H1 (cell line): ENCODE measurements at regions not wholly inside any gene's neighbourhood (a gene's known extent, or its start where the extent isn't known, plus 50 kb on each side); places are given as distances from the start of the nearest gene placed in this dataset.

Experiments used
- CTCF ChIA-PET: fragments of 300-600 bp; sonication (Branson Sonifier 250); formaldehyde crosslinking; loops from one replicate; lab custom pipeline; 2021; ENCODE audit not compliant: partially characterized antibody; lab: Charles Lee
- POLR2A ChIA-PET: fragments of 300-600 bp; sonication (Branson Sonifier 250); formaldehyde crosslinking; loops from one replicate; lab custom pipeline; 2021; ENCODE audit warnings: inconsistent platforms; ENCODE audit not compliant: partially characterized antibody; lab: Charles Lee
- DNase-seq, 2 experiments: peaks; one replicate each; pipeline versions ENCODE4 v3.0.0 to v3.0.0-alpha.2; 2010 to 2022; ENCODE audit warnings: low spot score in 2 of 2, low read depth in 1 of 2, mixed read lengths in 1 of 2
- FAIRE-seq: peaks from 2 replicates; lab custom pipeline; 2011; peaks lifted over from hg19 to GRCh38; lab: Jason Lieb, UNC
- H2AFZ ChIP-seq: 2 replicates; pipeline ENCODE4 v1.8.1; 2012; ENCODE audit warnings: low read length, inconsistent platforms
- H2AK5ac ChIP-seq: 2 replicates; pipeline ENCODE4 v1.6.1; 2013; ENCODE audit warnings: low read depth, low read length
- H2BK120ac ChIP-seq: replicated peaks from 2 replicates; pipeline ENCODE3; 2013; ENCODE audit warnings: low read depth, low read length, inconsistent platforms
- H2BK12ac ChIP-seq: 2 replicates; pipeline ENCODE4 v1.6.1; 2013; ENCODE audit warnings: low read depth, low read length
- H2BK15ac ChIP-seq: 2 replicates; pipeline ENCODE4 v1.6.1; 2013; ENCODE audit warnings: low read length
- H2BK20ac ChIP-seq: 2 replicates; pipeline ENCODE4 v1.6.1; 2013; ENCODE audit warnings: low read length
- H2BK5ac ChIP-seq: 2 replicates; pipeline ENCODE4 v1.6.1; 2013; ENCODE audit warnings: low read depth, low read length
- H3K14ac ChIP-seq: 2 replicates; pipeline ENCODE4 v1.6.1; 2013; ENCODE audit warnings: inconsistent platforms; ENCODE audit not compliant: insufficient read length
- H3K18ac ChIP-seq: 2 replicates; pipeline ENCODE4 v1.6.1; 2013; ENCODE audit warnings: low read length; ENCODE audit errors: extremely low read depth
- H3K23ac ChIP-seq: 2 replicates; pipeline ENCODE4 v1.6.1; 2013; ENCODE audit warnings: inconsistent platforms; ENCODE audit not compliant: insufficient read length
- H3K23me2 ChIP-seq: 2 replicates; pipeline ENCODE4 v1.6.1; 2013; ENCODE audit warnings: low read depth, low read length
- H3K27ac ChIP-seq: 2 replicates; pipeline ENCODE4 v1.6.1; 2011; ENCODE audit warnings: low read depth, low read length, inconsistent platforms
- H3K27me3 ChIP-seq, 4 experiments: replicated peaks in 1 of 4; 1 replicate in 1 of 4; 2 replicates in 3 of 4; pipeline versions ENCODE4 v1.6.1 to v1.8.1; 2011 to 2013; ENCODE audit warnings: low read length in 3 of 4, mild to moderate bottlenecking in 3 of 4, inconsistent platforms in 2 of 4, mixed read lengths in 2 of 4, moderate library complexity in 1 of 4; ENCODE audit not compliant: control insufficient read depth in 3 of 4, insufficient read depth in 3 of 4; ENCODE audit errors: extremely low read depth in 1 of 4
- H3K36me3 ChIP-seq, 4 experiments: 2 replicates each; pipeline versions ENCODE4 v1.6.1 to v1.8.1; 2011 to 2013; ENCODE audit warnings: mild to moderate bottlenecking in 4 of 4, low read length in 3 of 4, moderate library complexity in 2 of 4, control low read depth in 1 of 4, inconsistent platforms in 1 of 4; ENCODE audit not compliant: insufficient read depth in 4 of 4, control insufficient read depth in 2 of 4
- H3K4ac ChIP-seq: replicated peaks from 2 replicates; pipeline ENCODE3; 2013; ENCODE audit warnings: low read length, low read depth, mixed read lengths, inconsistent platforms; ENCODE audit not compliant: insufficient read length
- H3K4me1 ChIP-seq, 4 experiments: replicated peaks in 1 of 4; 1 replicate in 1 of 4; 2 replicates in 3 of 4; pipeline versions ENCODE4 v1.6.1 to v1.8.1; 2011 to 2013; ENCODE audit warnings: low read length in 3 of 4, inconsistent platforms in 2 of 4, mixed read lengths in 1 of 4; ENCODE audit not compliant: insufficient read depth in 4 of 4, control insufficient read depth in 3 of 4
- H3K4me2 ChIP-seq, 2 experiments: 2 replicates each; pipeline versions ENCODE4 v1.6.1 to v1.8.1; 2011 to 2013; ENCODE audit warnings: low read depth in 2 of 2, low read length in 2 of 2, control low read depth in 1 of 2, inconsistent platforms in 1 of 2, mild to moderate bottlenecking in 1 of 2; ENCODE audit not compliant: insufficient read depth in 1 of 2
- H3K4me3 ChIP-seq, 4 experiments: fragments of 200-600, 300-600 bp in 1 of 4; sonication (generic), shearing (Covaris generic), sonication (Bioruptor Twin) in 1 of 4; 2 replicates each; pipeline versions ENCODE4 v1.5.1 to v1.8.1; 2011 to 2016; ENCODE audit warnings: low read length in 4 of 4, low read depth in 3 of 4, control low read depth in 2 of 4, inconsistent platforms in 2 of 4, mild to moderate bottlenecking in 2 of 4, mixed read lengths in 1 of 4, moderate library complexity in 1 of 4; ENCODE audit not compliant: insufficient read depth in 2 of 4; ENCODE audit errors: extremely low read depth in 1 of 4
- H3K56ac ChIP-seq: replicated peaks from 2 replicates; pipeline ENCODE3; 2013; ENCODE audit warnings: low read depth, mild to moderate bottlenecking, mixed read lengths, low read length, inconsistent platforms; ENCODE audit not compliant: insufficient read length
- H3K79me1 ChIP-seq: 2 replicates; pipeline ENCODE4 v1.6.1; 2013; ENCODE audit warnings: low read depth, low read length, control low read depth
- H3K79me2 ChIP-seq, 2 experiments: 2 replicates each; pipeline versions ENCODE4 v1.6.1 to v1.8.1; 2012 to 2013; ENCODE audit warnings: low read length in 2 of 2, mild to moderate bottlenecking in 2 of 2, inconsistent platforms in 1 of 2; ENCODE audit not compliant: insufficient read depth in 2 of 2, control insufficient read depth in 1 of 2
- H3K9ac ChIP-seq, 4 experiments: replicated peaks in 1 of 4; 1 replicate in 1 of 4; 2 replicates in 3 of 4; pipeline versions ENCODE4 v1.6.1 to v1.8.1; 2011 to 2013; ENCODE audit warnings: low read depth in 3 of 4, low read length in 3 of 4, control low read depth in 2 of 4, mild to moderate bottlenecking in 2 of 4, moderate library complexity in 2 of 4, inconsistent platforms in 1 of 4; ENCODE audit errors: extremely low read depth in 1 of 4
- H3K9me3 ChIP-seq, 2 experiments: 2 replicates each; pipeline versions ENCODE4 v1.6.1 to v1.8.1; 2012 to 2013; ENCODE audit warnings: mild to moderate bottlenecking in 2 of 2, moderate library complexity in 2 of 2, control low read depth in 1 of 2, inconsistent platforms in 1 of 2, low read depth in 1 of 2, low read length in 1 of 2, mixed read lengths in 1 of 2; ENCODE audit not compliant: insufficient read depth in 2 of 2
- H4K20me1 ChIP-seq, 2 experiments: replicated peaks in 1 of 2; 2 replicates each; pipeline versions ENCODE3 to v1.8.1; 2011 to 2013; ENCODE audit warnings: inconsistent platforms in 2 of 2, low read length in 2 of 2, mild to moderate bottlenecking in 1 of 2; ENCODE audit not compliant: insufficient read depth in 2 of 2, control insufficient read depth in 1 of 2
- H4K5ac ChIP-seq: 2 replicates; pipeline ENCODE4 v1.6.1; 2013; ENCODE audit warnings: low read length, low read depth, mixed read lengths, inconsistent platforms; ENCODE audit not compliant: insufficient read length
- H4K8ac ChIP-seq: 2 replicates; pipeline ENCODE4 v1.8.0; 2013; ENCODE audit warnings: mild to moderate bottlenecking, moderate library complexity, low read length, inconsistent platforms; ENCODE audit not compliant: insufficient read depth; ENCODE audit errors: extremely low read depth
- H4K91ac ChIP-seq: replicated peaks from 2 replicates; pipeline ENCODE3; 2013; ENCODE audit warnings: low read length, mixed read lengths, inconsistent platforms; ENCODE audit not compliant: insufficient read length
- BACH1 ChIP-seq: IDR thresholded peaks from 2 replicates; pipeline ENCODE4 v1.6.1; 2012; ENCODE audit warnings: low read length, improper control_type of control experiment
- BRCA1 ChIP-seq: IDR thresholded peaks from 2 replicates; pipeline ENCODE4 v1.6.1; 2012; ENCODE audit warnings: low read depth, low read length, improper control_type of control experiment
- CBX5 ChIP-seq: fragments of 300-800, 300-1000 bp; sonication (generic); IDR thresholded peaks from 2 replicates; pipeline ENCODE4 v1.7.1; 2016; ENCODE audit warnings: antibody characterized with exemption, low read length, low read depth
- CBX8 ChIP-seq: fragments of 300-800, 300-1000 bp; sonication (generic); IDR thresholded peaks from 2 replicates; pipeline ENCODE4 v1.7.1; 2016; ENCODE audit warnings: low read depth, low read length, borderline replicate concordance
- CHD2 ChIP-seq: IDR thresholded peaks from 2 replicates; pipeline ENCODE4 v1.6.1; 2012; ENCODE audit warnings: low read length, improper control_type of control experiment
- GTF2F1 ChIP-seq: IDR thresholded peaks from 2 replicates; pipeline ENCODE4 v1.6.1; 2012; ENCODE audit warnings: low read depth, low read length, improper control_type of control experiment, borderline replicate concordance
- KDM4A ChIP-seq: IDR thresholded peaks from one replicate; pipeline ENCODE4 v1.7.1; 2012; ENCODE audit warnings: low read depth, mild to moderate bottlenecking, moderate library complexity, low read length, inconsistent platforms; ENCODE audit not compliant: severe bottlenecking
- MAFK ChIP-seq: IDR thresholded peaks from 2 replicates; pipeline ENCODE4 v1.6.1; 2012; ENCODE audit warnings: low read depth, mild to moderate bottlenecking, improper control_type of control experiment, low read length
- SP2 ChIP-seq: IDR thresholded peaks from 2 replicates; pipeline ENCODE4 v1.6.1; 2012; ENCODE audit warnings: mild to moderate bottlenecking, low read length, inconsistent platforms
- SRF ChIP-seq: IDR thresholded peaks from 2 replicates; pipeline ENCODE4 v1.6.1; 2011; ENCODE audit warnings: mild to moderate bottlenecking, low read depth, low read length, moderate library complexity
- YY1 ChIP-seq: IDR thresholded peaks from 2 replicates; pipeline ENCODE4 v1.6.1; 2011; ENCODE audit warnings: low read depth, mild to moderate bottlenecking, low read length
- ZNF274 ChIP-seq: IDR thresholded peaks from 2 replicates; pipeline ENCODE4 v1.7.0; 2012; ENCODE audit warnings: low read length, borderline replicate concordance; ENCODE audit errors: extremely low read depth
- WGBS, 2 experiments: shearing (Covaris generic) in 1 of 2; methylation state at CpG; one replicate each; pipeline versions ENCODE4 v1.1.6 to v1.1.7; 2013 to 2015; ENCODE audit warnings: low lambda C conversion rate in 2 of 2, mixed read lengths in 2 of 2, inconsistent platforms in 1 of 2, low coverage in 1 of 2, missing lambda C conversion rate in 1 of 2; ENCODE audit not compliant: insufficient replicate concordance in 2 of 2, insufficient coverage in 1 of 2, insufficient read length in 1 of 2; ENCODE audit errors: extremely low coverage in 1 of 2, missing lambda C conversion rate in 1 of 2; 5-methylcytosine and 5-hydroxymethylcytosine counted together
- TF ChIP-seq, protein P1 (sequence below): IDR thresholded peaks from 2 replicates; pipeline ENCODE4 v1.6.1; 2012; ENCODE audit warnings: inconsistent platforms
- TF ChIP-seq, protein P2 (sequence below): IDR thresholded peaks from 2 replicates; pipeline ENCODE4 v1.6.1; 2011; ENCODE audit warnings: low read depth, mild to moderate bottlenecking, low read length; ENCODE audit not compliant: insufficient read depth

DNA sequence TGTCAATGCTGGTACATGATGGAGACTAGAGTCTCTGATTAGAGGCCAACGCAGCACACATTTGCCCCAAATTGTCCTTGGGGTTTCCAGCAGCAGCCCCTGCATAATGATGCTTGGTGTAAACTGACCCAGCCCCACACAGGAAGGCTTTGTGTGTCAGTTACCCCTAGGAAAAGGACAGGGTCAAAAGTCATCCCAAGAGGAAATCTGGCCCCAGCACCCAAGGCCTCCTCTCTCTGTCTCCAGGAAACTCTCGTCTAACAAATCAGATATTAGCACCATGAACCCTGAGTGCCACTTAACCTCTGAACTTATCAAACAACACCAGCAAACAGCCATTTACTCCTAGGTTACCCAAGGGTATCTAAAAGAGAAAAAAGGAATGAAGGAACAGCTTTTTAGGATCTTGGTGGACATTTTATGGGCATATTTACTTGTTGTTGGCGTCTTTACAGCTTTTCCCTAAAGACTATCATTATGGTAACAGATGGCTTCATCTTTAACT is 84.5 kb downstream of the PSMG1 start:
- Histone ChIP-seq H3K9me3 (no peaks in the 10 kb centered on the region), H3K36me3 (no peaks in the 10 kb centered on the region), H2AK5ac (no peak overlapping the region), H3K23ac (no peak overlapping the region), H3K56ac (no peak overlapping the region), H2BK15ac (no peak overlapping the region), H3K4me2 (no peak overlapping the region), H3K4me3 (no peak overlapping the region), H2BK120ac (no peak overlapping the region), H3K14ac (no peak overlapping the region), H3K4me1 (peaks cover 0 to 7% (median 0%) of the 10 kb centered on the region in 4 experiments; a peak in 1 of 7 replicates), H2BK5ac (no peak overlapping the region), H4K5ac (no peak overlapping the region), H2AFZ (no peak overlapping the region), H3K27ac (no peak overlapping the region), H2BK12ac (no peak overlapping the region), H3K9ac (no peak overlapping the region), H3K4ac (no peak overlapping the region), H3K18ac (no peak overlapping the region), H2BK20ac (no peak overlapping the region), H4K91ac (no peak overlapping the region), H4K8ac (no peak overlapping the region), H4K20me1 (no peaks in the 10 kb centered on the region), H3K27me3 (no peaks in the 10 kb centered on the region), H3K23me2 (no peaks in the 10 kb centered on the region; the same call in 1 of the 2 replicates), H3K79me1 (no peaks in the 10 kb centered on the region), H3K79me2 (no peaks in the 10 kb centered on the region)
- WGBS, 2 experiments: 81% methylated on average over 3 of the region's 3 CpGs; no CpG with 5 or more reads in 1 of the 2 experiments
- DNase-seq: no peak
- no peak for FAIRE-seq
- POLR2A ChIA-PET: interaction anchor here (0.6 to 1.1 kb wide), 2 partner anchors 14 to 85 kb away, joined by 3 read pairs; no protein-coding TSS in a partner anchor
- CTCF ChIA-PET: interaction anchor here (1.4 to 1.6 kb wide), 2 partner anchors 10 to 12 kb away, joined by 3 read pairs; no protein-coding TSS in a partner anchor
- TF ChIP-seq BRCA1: no peak
- TF ChIP-seq CBX5: no peak
- TF ChIP-seq BACH1: no peak
- TF ChIP-seq, protein P1, sequence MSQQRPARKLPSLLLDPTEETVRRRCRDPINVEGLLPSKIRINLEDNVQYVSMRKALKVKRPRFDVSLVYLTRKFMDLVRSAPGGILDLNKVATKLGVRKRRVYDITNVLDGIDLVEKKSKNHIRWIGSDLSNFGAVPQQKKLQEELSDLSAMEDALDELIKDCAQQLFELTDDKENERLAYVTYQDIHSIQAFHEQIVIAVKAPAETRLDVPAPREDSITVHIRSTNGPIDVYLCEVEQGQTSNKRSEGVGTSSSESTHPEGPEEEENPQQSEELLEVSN: no peak
- TF ChIP-seq CBX8: no peak
- no peak for TF ChIP-seq SP2
- TF ChIP-seq ZNF274: no peak
- no peak for TF ChIP-seq MAFK
- no peak for TF ChIP-seq CHD2
- TF ChIP-seq GTF2F1: no peak
- TF ChIP-seq, protein P2, sequence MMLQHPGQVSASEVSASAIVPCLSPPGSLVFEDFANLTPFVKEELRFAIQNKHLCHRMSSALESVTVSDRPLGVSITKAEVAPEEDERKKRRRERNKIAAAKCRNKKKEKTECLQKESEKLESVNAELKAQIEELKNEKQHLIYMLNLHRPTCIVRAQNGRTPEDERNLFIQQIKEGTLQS: no peak
- TF ChIP-seq YY1: no peak
- TF ChIP-seq KDM4A: no peak
- TF ChIP-seq SRF: no peak
